ENCODE measurements at regions not wholly inside any gene's neighbourhood (a gene's known extent, or its start where the extent isn't known, plus 50 kb on each side); places are given as distances from the start of the nearest gene placed in this dataset.
"Not testable (repeated sequence)": the region's sequence is repeated elsewhere in the genome, so short reads cannot be mapped to it uniquely, and the experiment has no call there.

DNA sequence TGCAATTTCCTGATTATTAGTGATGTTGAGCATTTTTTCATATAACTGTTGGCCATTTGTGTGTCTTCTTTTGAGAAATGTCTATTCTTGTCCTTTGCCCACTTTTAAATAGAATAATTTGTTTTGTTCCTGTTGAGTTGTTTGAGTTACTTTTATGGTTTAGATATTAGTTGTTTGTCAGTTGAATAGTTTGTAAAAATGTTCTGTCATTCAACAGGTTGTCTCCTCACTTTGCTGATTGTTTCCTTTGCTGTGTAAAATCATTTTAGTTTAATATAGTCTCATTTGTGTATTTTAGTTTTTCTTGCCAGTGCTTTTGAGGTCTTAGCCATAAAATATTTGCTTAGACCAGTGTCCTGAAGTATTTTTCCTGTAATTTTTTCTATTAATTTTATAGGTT lies 181.8 kb upstream of the GLRA2 start:
- Histone ChIP-seq H3K9me3 (no peaks in the 10 kb centered on the region), H3K27ac (no peak overlapping the region), H3K36me3 (no peaks in the 10 kb centered on the region), H3K27me3 (no peaks in the 10 kb centered on the region), H3K4me3 (no peak overlapping the region), H3K4me1 (no peaks in the 10 kb centered on the region)
- intact Hi-C loops (cut with DNase I): no loop called here
- TF ChIP-seq, protein P1, sequence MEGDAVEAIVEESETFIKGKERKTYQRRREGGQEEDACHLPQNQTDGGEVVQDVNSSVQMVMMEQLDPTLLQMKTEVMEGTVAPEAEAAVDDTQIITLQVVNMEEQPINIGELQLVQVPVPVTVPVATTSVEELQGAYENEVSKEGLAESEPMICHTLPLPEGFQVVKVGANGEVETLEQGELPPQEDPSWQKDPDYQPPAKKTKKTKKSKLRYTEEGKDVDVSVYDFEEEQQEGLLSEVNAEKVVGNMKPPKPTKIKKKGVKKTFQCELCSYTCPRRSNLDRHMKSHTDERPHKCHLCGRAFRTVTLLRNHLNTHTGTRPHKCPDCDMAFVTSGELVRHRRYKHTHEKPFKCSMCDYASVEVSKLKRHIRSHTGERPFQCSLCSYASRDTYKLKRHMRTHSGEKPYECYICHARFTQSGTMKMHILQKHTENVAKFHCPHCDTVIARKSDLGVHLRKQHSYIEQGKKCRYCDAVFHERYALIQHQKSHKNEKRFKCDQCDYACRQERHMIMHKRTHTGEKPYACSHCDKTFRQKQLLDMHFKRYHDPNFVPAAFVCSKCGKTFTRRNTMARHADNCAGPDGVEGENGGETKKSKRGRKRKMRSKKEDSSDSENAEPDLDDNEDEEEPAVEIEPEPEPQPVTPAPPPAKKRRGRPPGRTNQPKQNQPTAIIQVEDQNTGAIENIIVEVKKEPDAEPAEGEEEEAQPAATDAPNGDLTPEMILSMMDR (IDR thresholded peaks at IDR 0.05): no peak
- no peak for TF ChIP-seq POLR2A (IDR thresholded peaks at IDR 0.05)
- DNase-seq: no peak

DNA sequence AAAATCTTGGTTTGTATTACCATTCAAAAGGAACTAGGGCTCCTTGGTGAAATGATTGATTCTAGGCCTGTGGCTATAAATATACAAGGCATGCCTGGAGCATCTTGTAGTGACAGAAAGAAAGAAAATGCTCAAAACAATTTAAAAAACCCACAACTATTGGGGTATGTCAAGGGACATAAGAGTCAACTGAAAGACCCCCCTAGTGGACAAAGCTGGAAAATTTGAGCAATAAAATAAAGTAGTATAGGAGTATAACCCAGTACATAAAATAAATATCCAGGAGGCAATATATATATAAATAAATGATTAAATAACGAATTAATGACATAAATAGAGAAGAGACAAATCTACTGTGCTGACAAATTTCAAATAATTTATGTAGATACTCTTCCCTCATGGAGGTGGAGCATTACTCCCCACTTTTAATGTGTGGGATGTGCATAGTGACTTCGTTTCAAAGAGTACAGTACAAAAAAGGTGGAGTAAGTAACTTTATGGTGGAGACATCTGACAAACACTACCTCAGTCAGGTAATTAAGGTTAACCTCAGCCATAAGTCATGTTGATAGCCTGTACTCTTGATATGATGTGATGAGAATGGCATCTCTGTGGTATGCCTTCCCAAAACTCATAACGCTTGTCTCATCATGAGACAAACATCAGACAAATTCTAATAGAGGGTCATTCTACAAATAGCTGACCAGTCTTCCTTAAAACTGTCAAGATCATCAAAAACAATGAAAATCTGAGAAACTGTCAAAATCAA lies 185.0 kb upstream of the GLRA2 start:
- 33 to 53% methylated on average over 3 of the region's 3 CpGs for WGBS, 2 donors
- H3K27me3 ChIP-seq: no peaks in the 10 kb centered on the region
- H3K4me3 ChIP-seq: no peak overlapping the region
- H3K9me3 ChIP-seq: no peaks in the 10 kb centered on the region
- H3K4me1 ChIP-seq: no peaks in the 10 kb centered on the region
- TF ChIP-seq, protein P1 (IDR thresholded peaks at IDR 0.05): no peak
- no peak for TF ChIP-seq POLR2A (IDR thresholded peaks at IDR 0.05)
- intact Hi-C loops (cut with DNase I): no loop called here
- DNase-seq: no peak
- no peak overlapping the region for H3K27ac ChIP-seq
- H3K36me3 ChIP-seq: no peaks in the 10 kb centered on the region

DNA sequence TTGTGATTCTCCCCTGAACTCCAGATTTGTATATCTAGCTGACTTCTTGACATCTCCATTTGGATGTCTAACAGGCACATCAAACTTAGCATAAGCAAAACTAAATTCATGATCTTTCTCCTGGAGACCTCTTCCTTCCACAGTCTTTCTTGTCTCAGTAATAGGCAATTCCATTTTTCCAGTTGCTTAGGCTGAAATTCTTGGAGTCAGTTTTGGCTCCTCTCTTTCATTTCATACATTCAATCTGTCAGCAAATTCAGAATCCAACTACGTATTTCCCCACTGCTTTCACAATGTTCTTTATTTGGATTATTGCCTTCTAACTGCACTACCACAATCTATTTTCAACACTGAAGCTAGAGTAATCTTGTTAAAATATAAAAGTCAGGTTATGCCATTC lies 219.9 kb upstream of the GLRA2 start:
- no peak for DNase-seq
- Histone ChIP-seq H3K4me1 (no peaks in the 10 kb centered on the region), H3K27me3 (no peaks in the 10 kb centered on the region), H3K9me3 (no peaks in the 10 kb centered on the region), H3K27ac (no peak overlapping the region), H3K36me3 (no peaks in the 10 kb centered on the region), H3K4me3 (no peak overlapping the region)
- intact Hi-C loops (cut with DNase I): no loop called here
- no peak for TF ChIP-seq POLR2A (IDR thresholded peaks at IDR 0.05)
- TF ChIP-seq, protein P1 (IDR thresholded peaks at IDR 0.05): no peak
- 59 to 79% methylated on average over 1 of the region's 1 CpG for WGBS, 2 donors

DNA sequence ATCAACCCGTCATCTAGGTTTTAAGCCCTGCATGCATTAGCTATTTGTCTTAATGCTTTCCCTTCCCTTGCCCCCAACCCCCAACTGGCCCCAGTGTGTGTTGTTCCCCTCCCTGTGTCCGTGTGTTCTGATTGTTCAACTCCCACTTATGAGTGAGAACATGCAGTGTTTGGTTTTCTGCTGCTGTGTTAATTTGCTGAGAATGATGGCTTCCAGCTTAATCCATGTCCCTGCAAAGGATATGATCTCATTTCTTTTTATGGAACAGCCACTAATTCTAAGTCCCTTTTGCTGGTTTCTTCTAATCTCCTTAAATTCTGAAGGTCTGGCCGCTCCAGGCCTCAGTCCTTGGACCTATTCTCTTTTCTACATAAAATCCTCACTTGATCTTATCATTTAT lies 220.4 kb upstream of the GLRA2 start:
- H3K36me3 ChIP-seq; H3K9me3 ChIP-seq; H3K4me1 ChIP-seq; intact Hi-C loops (cut with DNase I); H3K27me3 ChIP-seq; DNase-seq; H3K27ac ChIP-seq; H3K4me3 ChIP-seq: not testable (repeated sequence)
- 55 to 62% methylated on average over 3 of the region's 3 CpGs for WGBS, 2 donors

DNA sequence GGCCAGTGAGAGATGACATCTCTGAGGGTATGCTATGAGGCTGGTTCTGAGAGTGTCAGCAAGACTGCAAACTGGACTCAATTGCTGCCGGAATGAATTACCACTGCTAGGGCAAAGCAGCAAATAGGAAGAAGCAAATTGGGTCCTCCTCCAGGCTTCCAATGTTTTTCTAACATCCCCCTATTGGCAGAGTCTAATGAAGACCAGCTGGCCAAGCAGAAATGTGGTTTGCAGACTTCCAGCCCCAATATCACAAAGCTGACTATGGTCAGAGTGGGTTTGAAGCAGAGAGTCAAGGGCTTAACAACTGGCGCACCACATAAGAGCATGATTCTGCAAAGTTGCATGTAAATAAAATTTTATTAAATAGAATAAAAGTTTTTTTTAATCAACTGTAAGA lies 225.4 kb upstream of the GLRA2 start:
- H3K27ac ChIP-seq: no peak overlapping the region
- H3K27me3 ChIP-seq: no peaks in the 10 kb centered on the region
- 96 to 97% methylated on average over 2 of the region's 2 CpGs for WGBS, 2 donors
- H3K9me3 ChIP-seq: no peaks in the 10 kb centered on the region
- H3K36me3 ChIP-seq: no peaks in the 10 kb centered on the region
- TF ChIP-seq POLR2A (IDR thresholded peaks at IDR 0.05): no peak
- TF ChIP-seq, protein P1 (IDR thresholded peaks at IDR 0.05): no peak
- H3K4me1 ChIP-seq: no peaks in the 10 kb centered on the region
- DNase-seq: no peak
- no peak overlapping the region for H3K4me3 ChIP-seq
- intact Hi-C loops (cut with DNase I): no loop called here

DNA sequence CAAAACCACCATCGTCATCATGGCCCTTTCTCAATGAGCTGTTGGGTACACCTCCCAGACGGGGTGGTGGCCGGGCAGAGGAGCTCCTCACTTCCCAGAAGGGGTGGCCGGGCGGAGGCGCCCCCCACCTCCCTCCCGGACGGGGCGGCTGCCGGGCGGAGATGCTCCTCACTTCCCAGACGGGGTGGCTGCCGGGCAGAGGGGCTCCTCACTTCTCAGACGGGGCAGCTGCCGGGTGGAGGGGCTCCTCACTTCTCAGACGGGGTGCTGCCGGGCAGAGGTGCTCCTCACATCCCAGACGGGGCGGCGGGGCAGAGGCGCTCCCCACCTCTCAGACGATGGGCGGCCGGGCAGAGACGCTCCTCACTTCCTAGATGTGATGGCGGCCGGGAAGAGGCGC lies 226.8 kb upstream of the GLRA2 start:
- H3K9me3 ChIP-seq; H3K4me1 ChIP-seq; H3K27ac ChIP-seq; DNase-seq; H3K36me3 ChIP-seq; H3K4me3 ChIP-seq; H3K27me3 ChIP-seq; intact Hi-C loops (cut with DNase I): not testable (repeated sequence)
- WGBS, 2 donors: no CpG with 5 or more reads among the region's 28 CpGs

All from esophagus squamous epithelium (tissue), 5 donors.